IgD-negative memory B cell (primary cell): ENCODE measurements at regions not wholly inside any gene's neighbourhood (a gene's known extent, or its start where the extent isn't known, plus 50 kb on each side); places are given as distances from the start of the nearest gene placed in this dataset.

Experiments used
- H3K27ac Mint-ChIP-seq, 3 donors: one replicate each; pipeline ENCODE4 v1.8.0; 2020 to 2022; ENCODE audit warnings: mild to moderate bottlenecking in 3 of 3, mixed read lengths in 3 of 3, moderate library complexity in 1 of 3
- H3K27me3 Mint-ChIP-seq: one replicate; pipeline ENCODE4 v1.8.0; 2021; ENCODE audit warnings: mixed read lengths
- H3K36me3 Mint-ChIP-seq: one replicate; pipeline ENCODE4 v1.8.0; 2020; ENCODE audit warnings: mild to moderate bottlenecking, mixed read lengths
- H3K4me1 Mint-ChIP-seq, 3 donors: one replicate each; pipeline ENCODE4 v1.8.0; 2020 to 2022; ENCODE audit warnings: mixed read lengths in 3 of 3, mild to moderate bottlenecking in 1 of 3
- H3K4me3 Mint-ChIP-seq, 4 donors: one replicate each; pipeline ENCODE4 v1.8.0; 2020 to 2022; ENCODE audit warnings: mild to moderate bottlenecking in 4 of 4, mixed read lengths in 4 of 4, moderate library complexity in 3 of 4
- H3K9me3 Mint-ChIP-seq, 3 donors: one replicate each; pipeline ENCODE4 v1.8.0; 2020 to 2021; ENCODE audit warnings: mixed read lengths in 3 of 3, mild to moderate bottlenecking in 1 of 3

GRCh38 chr11:131235328-131236298 is 134.8 kb upstream of the NTM start:
- H3K27ac Mint-ChIP-seq, result no peak overlapping the region
- no peaks in the 10 kb centered on the region for H3K4me1 Mint-ChIP-seq

GRCh38 chr11:131240421-131240820 is 130.0 kb upstream of the NTM start:
- H3K4me3 Mint-ChIP-seq, result no peak overlapping the region
- no peak overlapping the region for H3K27ac Mint-ChIP-seq
- H3K4me1 Mint-ChIP-seq, result no peaks in the 10 kb centered on the region
- H3K27me3 Mint-ChIP-seq, result peaks cover 2% of the 10 kb centered on the region
- H3K9me3 Mint-ChIP-seq, result peaks cover 0 to 9% (median 2%) of the 10 kb centered on the region in 3 donors
- H3K36me3 Mint-ChIP-seq, result no peaks in the 10 kb centered on the region

More at GRCh38 chr11:131235328-131236298, 134.8 kb upstream of the NTM start:
- no peaks in the 10 kb centered on the region for H3K27me3 Mint-ChIP-seq
- H3K36me3 Mint-ChIP-seq, result no peaks in the 10 kb centered on the region
- peaks cover 0 to 2% (median 0%) of the 10 kb centered on the region in 3 donors for H3K9me3 Mint-ChIP-seq
- no peak overlapping the region for H3K4me3 Mint-ChIP-seq

- peaks cover 4% of the 10 kb centered on the region for H3K27me3 Mint-ChIP-seq
Observed at GRCh38 chr11:131242476-131243000, 127.9 kb upstream of the NTM start.

GRCh38 chr11:131246156-131246555 is 124.3 kb upstream of the NTM start:
- Mint-ChIP-seq H3K9me3 (peaks cover 0 to 7% (median 2%) of the 10 kb centered on the region in 3 donors), H3K4me3 (no peak overlapping the region), H3K27ac (no peak overlapping the region), H3K27me3 (peaks cover 6% of the 10 kb centered on the region), H3K36me3 (no peaks in the 10 kb centered on the region), H3K4me1 (no peaks in the 10 kb centered on the region)

More at GRCh38 chr11:131242476-131243000, 127.9 kb upstream of the NTM start:
- H3K36me3 Mint-ChIP-seq, result no peaks in the 10 kb centered on the region
- peaks cover 0 to 9% (median 2%) of the 10 kb centered on the region in 3 donors for H3K9me3 Mint-ChIP-seq
- H3K4me3 Mint-ChIP-seq, result no peak overlapping the region
- no peaks in the 10 kb centered on the region for H3K4me1 Mint-ChIP-seq
- no peak overlapping the region for H3K27ac Mint-ChIP-seq

- H3K36me3 Mint-ChIP-seq, result no peaks in the 10 kb centered on the region
- peaks cover 6% of the 10 kb centered on the region for H3K27me3 Mint-ChIP-seq
- no peak overlapping the region for H3K4me3 Mint-ChIP-seq
- H3K9me3 Mint-ChIP-seq, result peaks cover 0 to 7% (median 3%) of the 10 kb centered on the region in 3 donors
- H3K4me1 Mint-ChIP-seq, result no peaks in the 10 kb centered on the region
- H3K27ac Mint-ChIP-seq, result no peak overlapping the region
Observed at GRCh38 chr11:131246663-131247062, 123.8 kb upstream of the NTM start.

- H3K36me3 Mint-ChIP-seq, result no peaks in the 10 kb centered on the region
- no peak overlapping the region for H3K4me3 Mint-ChIP-seq
- peaks cover 0 to 5% (median 1%) of the 10 kb centered on the region in 3 donors for H3K9me3 Mint-ChIP-seq
- no peaks in the 10 kb centered on the region for H3K4me1 Mint-ChIP-seq
- H3K27me3 Mint-ChIP-seq, result peaks cover 6% of the 10 kb centered on the region
- H3K27ac Mint-ChIP-seq, result no peak overlapping the region
Observed at GRCh38 chr11:131248588-131248987, 121.8 kb upstream of the NTM start.

- H3K27me3 Mint-ChIP-seq, result peaks cover 4% of the 10 kb centered on the region
- H3K36me3 Mint-ChIP-seq, result no peaks in the 10 kb centered on the region
- H3K27ac Mint-ChIP-seq, result no peak overlapping the region
- H3K4me3 Mint-ChIP-seq, result no peak overlapping the region
- H3K4me1 Mint-ChIP-seq, result peaks cover 0 to 4% (median 0%) of the 10 kb centered on the region in 3 donors
- peaks cover 0 to 1% (median 0%) of the 10 kb centered on the region in 3 donors for H3K9me3 Mint-ChIP-seq
Observed at GRCh38 chr11:131253142-131253655, 117.2 kb upstream of the NTM start.

- Mint-ChIP-seq H3K36me3 (no peaks in the 10 kb centered on the region), H3K9me3 (peaks cover 0 to 1% (median 0%) of the 10 kb centered on the region in 3 donors), H3K4me1 (peaks cover 0 to 4% (median 0%) of the 10 kb centered on the region in 3 donors)
Observed at GRCh38 chr11:131253656-131254151, 116.7 kb upstream of the NTM start.

GRCh38 chr11:131254254-131254653 is 116.2 kb upstream of the NTM start:
- Mint-ChIP-seq H3K36me3 (no peaks in the 10 kb centered on the region), H3K4me1 (peaks cover 0 to 4% (median 0%) of the 10 kb centered on the region in 3 donors), H3K27me3 (peaks cover 6% of the 10 kb centered on the region), H3K27ac (no peak overlapping the region), H3K4me3 (no peak overlapping the region), H3K9me3 (peaks cover 0 to 1% (median 0%) of the 10 kb centered on the region in 3 donors)

More at GRCh38 chr11:131253656-131254151, 116.7 kb upstream of the NTM start:
- Mint-ChIP-seq H3K27ac (no peak overlapping the region), H3K4me3 (no peak overlapping the region), H3K27me3 (peaks cover 6% of the 10 kb centered on the region)

GRCh38 chr11:131274233-131274632 is 96.2 kb upstream of the NTM start:
- H3K36me3 Mint-ChIP-seq, result no peaks in the 10 kb centered on the region
- H3K4me3 Mint-ChIP-seq, result no peak overlapping the region
- H3K27ac Mint-ChIP-seq, result no peak overlapping the region
- H3K4me1 Mint-ChIP-seq, result no peaks in the 10 kb centered on the region
- peaks cover 0 to 10% (median 2%) of the 10 kb centered on the region in 3 donors for H3K9me3 Mint-ChIP-seq
- H3K27me3 Mint-ChIP-seq, result peaks cover 2% of the 10 kb centered on the region

GRCh38 chr11:131275580-131275979 is 94.8 kb upstream of the NTM start:
- peaks cover 0 to 10% (median under 1%) of the 10 kb centered on the region in 3 donors for H3K9me3 Mint-ChIP-seq
- H3K4me1 Mint-ChIP-seq, result no peaks in the 10 kb centered on the region
- peaks cover 2% of the 10 kb centered on the region for H3K27me3 Mint-ChIP-seq
- H3K27ac Mint-ChIP-seq, result no peak overlapping the region
- H3K36me3 Mint-ChIP-seq, result no peaks in the 10 kb centered on the region
- H3K4me3 Mint-ChIP-seq, result no peak overlapping the region

GRCh38 chr11:131278472-131278871 is 91.9 kb upstream of the NTM start:
- Mint-ChIP-seq H3K4me3 (no peak overlapping the region), H3K36me3 (no peaks in the 10 kb centered on the region), H3K4me1 (no peaks in the 10 kb centered on the region), H3K9me3 (peaks cover 0 to 5% (median 0%) of the 10 kb centered on the region in 3 donors), H3K27ac (no peak overlapping the region), H3K27me3 (peaks cover 2% of the 10 kb centered on the region)

GRCh38 chr11:131279654-131280384 is 90.6 kb upstream of the NTM start:
- H3K27ac Mint-ChIP-seq, result no peak overlapping the region
- H3K9me3 Mint-ChIP-seq, result peaks cover 0 to 5% (median 0%) of the 10 kb centered on the region in 3 donors
- H3K36me3 Mint-ChIP-seq, result no peaks in the 10 kb centered on the region
- H3K4me1 Mint-ChIP-seq, result no peaks in the 10 kb centered on the region
- peaks cover 2% of the 10 kb centered on the region for H3K27me3 Mint-ChIP-seq
- no peak overlapping the region for H3K4me3 Mint-ChIP-seq

GRCh38 chr11:131281316-131281715 is 89.1 kb upstream of the NTM start:
- H3K9me3 Mint-ChIP-seq, result peaks cover 0 to 5% (median 0%) of the 10 kb centered on the region in 3 donors
- no peak overlapping the region for H3K27ac Mint-ChIP-seq
- peaks cover 2% of the 10 kb centered on the region for H3K27me3 Mint-ChIP-seq
- no peaks in the 10 kb centered on the region for H3K4me1 Mint-ChIP-seq
- H3K4me3 Mint-ChIP-seq, result no peak overlapping the region
- no peaks in the 10 kb centered on the region for H3K36me3 Mint-ChIP-seq
